Putamen (tissue), 1 donor: ENCODE measurements at regions not wholly inside any gene's neighbourhood (a gene's known extent, or its start where the extent isn't known, plus 50 kb on each side); places are given as distances from the start of the nearest gene placed in this dataset.

Experiments used
- DNase-seq: peaks from one replicate; pipeline ENCODE4 v3.0.0-alpha.2; 2016; ENCODE audit warnings: low spot score

DNA sequence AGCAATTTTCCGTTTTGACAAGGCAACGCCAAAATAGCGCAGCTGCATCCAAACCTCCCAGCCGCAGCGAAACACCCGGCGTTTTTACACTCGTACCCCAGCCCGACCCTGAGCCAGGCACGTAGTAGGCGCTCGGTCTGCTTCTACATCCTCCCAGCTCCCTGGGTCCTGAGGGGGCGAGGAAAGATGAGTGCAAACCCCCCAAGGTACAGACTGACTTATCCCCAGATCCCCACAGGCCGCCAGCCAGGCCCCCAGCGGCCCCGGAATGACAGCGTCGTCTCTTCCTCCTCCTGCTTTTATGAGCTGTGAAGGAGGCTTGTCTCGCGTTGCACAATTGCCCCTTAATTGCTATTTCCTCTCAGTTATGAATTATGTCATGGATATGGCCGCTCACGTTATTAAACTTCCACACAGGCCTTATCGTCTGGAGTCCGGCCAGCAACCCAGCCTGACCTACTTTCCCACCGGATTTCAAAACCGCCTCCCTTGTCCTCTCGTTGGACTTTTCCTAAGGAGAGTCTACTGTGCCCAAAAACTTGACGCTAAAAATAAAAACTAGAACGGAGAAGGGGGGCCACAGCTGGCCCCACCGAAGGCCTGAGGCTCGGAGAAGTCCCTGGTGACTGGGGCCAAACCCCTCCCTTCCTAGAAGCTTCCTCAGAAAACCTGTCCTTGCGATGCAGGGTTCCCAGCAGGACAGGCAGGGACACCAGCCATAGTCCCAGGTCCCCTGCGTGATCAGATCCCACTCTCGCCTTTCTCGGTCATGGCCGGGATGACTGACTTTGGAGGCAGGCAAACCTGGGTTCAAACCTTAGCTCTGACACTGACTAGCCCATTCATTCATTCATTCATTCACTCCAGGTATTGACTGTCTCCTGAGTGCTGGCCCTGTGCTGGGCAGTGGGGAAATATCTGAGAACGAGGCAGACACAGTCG lies 130.9 kb upstream of the PTPN1 start:
- DNase-seq = peak; percentile 18

GRCh38 chr20:50379991-50380696 lies 130.0 kb upstream of the PTPN1 start:
- no peak for DNase-seq

- no peak for DNase-seq
Measured at GRCh38 chr20:50380697-50381040, 129.5 kb upstream of the PTPN1 start.

GRCh38 chr20:50381075-50381732 lies 129.0 kb upstream of the PTPN1 start:
- no peak for DNase-seq

DNA sequence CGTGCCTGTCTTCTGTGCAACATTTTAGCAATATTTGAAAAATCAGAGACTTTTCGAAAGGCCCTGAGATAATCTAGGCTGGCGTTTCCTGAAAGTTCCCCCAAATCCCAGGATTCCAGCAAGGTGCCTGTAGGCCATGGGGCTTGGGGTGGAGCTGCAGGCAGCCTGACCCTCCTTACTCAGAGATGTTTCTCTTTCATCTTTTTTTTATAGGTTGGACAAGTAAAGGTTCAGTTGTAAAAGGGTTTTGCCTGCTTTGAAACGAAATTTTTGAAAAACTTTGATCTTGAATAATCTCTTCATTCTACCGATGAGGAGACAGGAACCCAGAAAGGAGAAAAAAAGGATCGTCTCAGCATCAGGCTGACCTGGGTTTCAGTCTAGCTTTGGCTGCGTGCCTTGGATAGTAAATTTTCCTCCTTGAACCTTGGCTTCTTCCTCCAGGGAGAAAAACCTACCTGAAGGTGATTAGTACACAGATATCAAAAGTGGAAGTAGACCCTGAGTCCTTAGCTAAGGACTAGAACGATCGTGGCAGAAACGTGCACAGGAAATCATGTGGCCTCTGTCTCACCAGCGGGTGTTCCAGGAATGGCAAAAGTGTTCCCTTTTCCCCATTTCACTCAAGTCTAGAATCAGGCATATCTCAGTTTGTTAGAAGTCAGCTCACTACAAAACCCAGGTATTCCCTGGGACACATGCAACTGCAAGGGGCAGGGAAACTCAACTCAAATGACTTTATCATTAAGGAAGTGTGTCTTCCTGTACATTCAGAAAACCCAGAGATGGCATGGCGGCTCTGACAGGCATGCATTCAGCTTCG lies 128.2 kb upstream of the PTPN1 start:
- no peak for DNase-seq

GRCh38 chr20:50385733-50386640 lies 124.2 kb upstream of the PTPN1 start:
- DNase-seq = no peak

GRCh38 chr20:50386641-50386960 lies 123.6 kb upstream of the PTPN1 start:
- no peak for DNase-seq

GRCh38 chr20:50387218-50387995 lies 122.8 kb upstream of the PTPN1 start:
- DNase-seq = no peak

DNA sequence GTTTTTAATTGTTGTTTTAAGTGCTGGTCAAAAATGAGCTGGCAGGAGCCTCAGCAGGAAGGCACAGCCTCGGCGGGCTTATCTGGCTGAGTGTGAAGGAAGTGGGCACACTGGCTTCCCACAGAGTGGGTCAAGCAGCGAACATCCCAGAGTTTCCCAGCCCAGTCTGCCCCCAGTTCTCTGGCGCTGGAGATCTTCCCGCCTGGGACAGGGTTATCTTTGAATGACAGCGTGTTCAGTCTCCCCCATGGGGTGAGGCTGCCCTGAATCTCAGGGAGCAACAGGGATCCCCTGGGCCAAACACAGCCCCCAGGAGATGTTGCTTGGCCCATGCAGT lies 122.2 kb upstream of the PTPN1 start:
- no peak for DNase-seq

DNA sequence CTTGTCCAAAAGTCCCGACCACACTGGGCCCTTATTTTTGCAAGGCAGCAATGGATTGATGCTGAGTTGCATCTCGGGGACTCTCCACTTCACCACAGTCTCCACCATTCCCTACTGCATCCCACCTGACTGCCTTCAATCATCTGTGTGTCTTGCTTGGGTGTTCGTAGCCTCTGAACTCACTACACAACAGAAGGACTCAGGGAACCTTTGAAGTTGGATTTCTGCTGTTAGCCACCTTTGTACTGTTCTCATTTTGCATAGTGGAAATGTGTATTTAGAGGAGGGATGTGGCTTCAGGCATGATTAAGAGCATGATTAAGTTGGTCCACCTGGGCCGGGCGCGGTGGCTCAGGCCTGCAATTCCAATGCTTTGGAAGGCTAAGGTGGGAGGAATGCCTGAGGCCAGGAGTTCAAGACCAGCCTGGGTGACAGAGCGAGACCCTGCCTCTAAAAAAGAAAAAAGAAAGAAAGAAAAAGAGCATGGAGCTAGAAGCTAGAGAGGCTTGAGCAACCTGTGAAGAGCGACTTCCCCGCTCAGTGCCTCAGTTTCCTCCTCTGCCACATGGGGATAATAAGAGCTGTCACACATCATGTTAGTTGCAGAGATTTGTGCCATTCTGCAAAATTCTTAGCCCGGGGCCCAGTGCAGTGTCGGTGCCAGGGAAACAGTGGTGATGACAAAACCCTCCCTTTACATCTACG lies 121.3 kb upstream of the PTPN1 start:
- no peak for DNase-seq

DNA sequence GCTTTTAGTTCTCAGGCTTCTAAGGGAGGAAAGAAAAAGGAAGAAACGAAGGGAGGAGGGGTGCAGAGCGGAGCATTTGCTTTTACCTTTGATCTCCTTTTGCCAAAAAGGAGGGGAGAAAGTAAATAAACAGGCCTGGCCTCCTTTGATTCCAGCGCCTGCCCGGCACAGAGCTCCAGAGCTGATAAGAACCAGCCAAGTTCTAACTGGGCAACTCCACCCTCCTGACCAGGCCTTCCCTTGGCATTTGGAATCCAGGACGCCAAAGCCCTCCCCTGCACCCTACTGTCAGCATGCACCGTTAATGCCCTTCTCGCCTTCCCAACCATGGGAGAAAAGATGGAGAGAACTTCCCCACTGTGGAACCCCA lies 120.8 kb upstream of the PTPN1 start:
- no peak for DNase-seq

GRCh38 chr20:50389808-50390684 lies 120.1 kb upstream of the PTPN1 start:
- no peak for DNase-seq

GRCh38 chr20:50390685-50391443 lies 119.3 kb upstream of the PTPN1 start:
- no peak for DNase-seq

- no peak for DNase-seq
Measured at GRCh38 chr20:50391444-50392137, 118.6 kb upstream of the PTPN1 start.

DNA sequence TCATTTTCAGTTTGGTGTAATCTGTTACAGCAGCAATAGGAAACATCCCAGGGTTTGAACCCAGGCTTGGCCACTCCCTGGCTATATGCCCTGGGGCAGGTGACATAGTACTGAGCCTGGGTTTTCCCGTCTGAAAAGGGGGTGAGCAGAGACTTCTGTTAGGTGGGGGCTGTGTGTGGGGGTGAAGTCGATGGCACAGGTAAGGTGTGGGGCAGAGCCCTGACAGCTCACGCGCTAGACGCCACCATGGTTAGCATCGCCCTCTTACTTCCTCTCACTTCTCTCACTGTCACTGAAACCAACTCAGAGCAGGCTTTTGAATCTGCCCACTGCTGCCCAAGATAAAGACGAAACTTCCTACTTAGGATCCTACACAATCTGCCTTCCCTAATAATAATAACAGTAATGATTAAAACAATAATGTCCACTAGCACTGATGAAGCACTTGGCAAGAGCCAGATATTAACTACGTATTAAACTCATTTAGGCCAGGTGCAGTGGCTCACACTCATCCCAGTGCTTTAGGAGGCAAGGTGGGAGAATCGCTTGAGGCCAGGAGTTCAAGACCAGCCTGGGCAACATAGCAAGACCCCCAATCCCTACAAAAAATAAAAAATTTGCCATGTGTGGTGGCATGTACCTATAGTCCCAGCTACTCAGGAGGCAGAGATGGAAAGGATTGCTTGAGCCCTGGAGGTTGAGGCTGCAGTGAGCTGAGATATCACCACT lies 117.9 kb upstream of the PTPN1 start:
- no peak for DNase-seq

DNA sequence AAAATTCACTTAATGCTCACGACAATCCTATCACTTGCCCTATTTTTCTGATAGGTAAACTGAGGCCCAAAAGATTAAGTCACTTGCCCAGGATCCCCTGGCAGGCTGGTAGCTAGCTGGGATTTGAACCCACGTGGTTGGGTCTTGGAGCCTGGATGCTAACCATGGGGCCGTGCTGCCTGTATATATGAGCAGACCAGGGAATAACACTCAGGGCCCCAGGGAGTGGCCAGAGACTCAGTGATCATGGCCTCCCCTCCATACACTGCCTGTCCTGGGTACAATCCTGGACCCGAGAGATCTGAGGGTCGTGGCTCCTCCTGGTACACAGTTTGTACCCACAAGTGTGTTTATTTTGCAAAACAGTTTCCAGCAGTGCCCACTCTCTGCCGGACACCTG lies 116.9 kb upstream of the PTPN1 start:
- no peak for DNase-seq
